A673 (cell line): ENCODE measurements at regions not wholly inside any gene's neighbourhood (a gene's known extent, or its start where the extent isn't known, plus 50 kb on each side); places are given as distances from the start of the nearest gene placed in this dataset.

Experiments used
- BruUV-seq: library from RNA; stranded (reverse); fragments of 400-500 nt; replicated peaks from 2 replicates; lab custom pipeline; 2021; lab: Mats Ljungman, UMichigan
- CTCF ChIA-PET: fragments of 300-600 bp; sonication (Branson Sonifier 250); formaldehyde crosslinking; loops from one replicate; lab custom pipeline; 2022; ENCODE audit warnings: antibody characterized with exemption; lab: Charles Lee
- POLR2A ChIA-PET: fragments of 300-600 bp; sonication (Branson Sonifier 250); formaldehyde crosslinking; loops from one replicate; lab custom pipeline; 2022; ENCODE audit warnings: antibody characterized with exemption; ENCODE audit not compliant: low non-redundant PET; lab: Charles Lee
- DNase-seq: peaks from one replicate; pipeline ENCODE4 v3.0.0-alpha.2; 2015; ENCODE audit warnings: low spot score
- H3K27ac ChIP-seq: fragments of 200-600 bp; sonication (generic); 2 replicates; pipeline ENCODE4 v1.5.1; 2016; ENCODE audit warnings: mixed run types, low read depth, mild to moderate bottlenecking, mixed read lengths, antibody characterized with exemption, low read length; ENCODE audit not compliant: poor library complexity, severe bottlenecking
- H3K27me3 ChIP-seq: fragments of 200-600 bp; sonication (generic); replicated peaks from 2 replicates; pipeline ENCODE4 v1.6.1; 2017; ENCODE audit warnings: mixed run types, low read depth, mild to moderate bottlenecking, mixed read lengths, antibody characterized with exemption, low read length; ENCODE audit not compliant: insufficient read depth, poor library complexity
- H3K36me3 ChIP-seq: fragments of 200-600 bp; sonication (generic); 2 replicates; pipeline ENCODE4 v1.6.1; 2016; ENCODE audit warnings: mixed run types, mild to moderate bottlenecking, mixed read lengths, antibody characterized with exemption, low read length; ENCODE audit not compliant: insufficient read depth, poor library complexity, severe bottlenecking
- H3K4me1 ChIP-seq: fragments of 200-600 bp; sonication (generic); 2 replicates; pipeline ENCODE4 v1.6.1; 2017; ENCODE audit warnings: mixed run types, mild to moderate bottlenecking, mixed read lengths, antibody characterized with exemption, low read length; ENCODE audit not compliant: insufficient read depth, poor library complexity, severe bottlenecking
- H3K4me3 ChIP-seq: fragments of 200-600 bp; sonication (generic); 2 replicates; pipeline ENCODE4 v1.5.1; 2016; ENCODE audit warnings: low read depth, mixed run types, mild to moderate bottlenecking, mixed read lengths, low read length; ENCODE audit not compliant: poor library complexity, severe bottlenecking
- H3K9me3 ChIP-seq: fragments of 200-600 bp; sonication (generic); 2 replicates; pipeline ENCODE4 v1.6.1; 2016; ENCODE audit warnings: mixed run types, low read depth, mild to moderate bottlenecking, mixed read lengths, antibody characterized with exemption, low read length; ENCODE audit not compliant: poor library complexity, severe bottlenecking
- CTCF ChIP-seq: fragments of 300-800, 200-600 bp; sonication (generic); conservative IDR thresholded peaks from 2 replicates; pipeline ENCODE4 v1.5.1; 2017; ENCODE audit warnings: low read depth, mild to moderate bottlenecking, antibody characterized with exemption, low read length, moderate library complexity, mixed read lengths
- EZH2 ChIP-seq: fragments of 200-600 bp; sonication (generic); IDR thresholded peaks from 2 replicates; pipeline ENCODE4 v1.6.1; 2017; ENCODE audit warnings: borderline replicate concordance, low read depth, mild to moderate bottlenecking, mixed read lengths, antibody characterized with exemption, low read length; ENCODE audit not compliant: poor library complexity, severe bottlenecking
- intact Hi-C: fragments of 100-400 bp; cut with micrococcal nuclease; formaldehyde crosslinking; loops from one replicate; pipeline ENCODE4 v1.10.0; 2022; ENCODE audit not compliant: unreplicated experiment

GRCh38 chr14:94864387-94865195, 94.7 kb upstream of the GSC start:
- ChIA-PET CTCF (no interaction called here), POLR2A (no interaction called here)
- TF ChIP-seq EZH2 = no peak
- TF ChIP-seq CTCF = no peak
- peaks cover 8% of the 10 kb centered on the region for H3K4me1 ChIP-seq
- H3K27me3 ChIP-seq = no peaks in the 10 kb centered on the region
- no peak for DNase-seq
- H3K36me3 ChIP-seq = no peaks in the 10 kb centered on the region
- no TSS peak for BruUV-seq
- H3K4me3 ChIP-seq = no peak overlapping the region
- intact Hi-C loops = no loop called here
- H3K27ac ChIP-seq = no peak overlapping the region
- no peaks in the 10 kb centered on the region for H3K9me3 ChIP-seq

- peaks cover 3% of the 10 kb centered on the region for H3K4me1 ChIP-seq
- DNase-seq = no peak
- TF ChIP-seq CTCF = no peak
- no peak for TF ChIP-seq EZH2
- no peak overlapping the region for H3K27ac ChIP-seq
- ChIA-PET POLR2A (no interaction called here), CTCF (no interaction called here)
- H3K9me3 ChIP-seq = no peaks in the 10 kb centered on the region
- H3K36me3 ChIP-seq = no peaks in the 10 kb centered on the region
- no peaks in the 10 kb centered on the region for H3K27me3 ChIP-seq
- BruUV-seq = no TSS peak
- no peak overlapping the region for H3K4me3 ChIP-seq
- intact Hi-C loops = no loop called here
Measured at GRCh38 chr14:94863366-94863765, 93.5 kb upstream of the GSC start.

- ChIA-PET CTCF (no interaction called here), POLR2A (no interaction called here)
- BruUV-seq = no TSS peak
Measured at GRCh38 chr14:94857950-94858349, 88.0 kb upstream of the GSC start.

More at GRCh38 chr14:94857950-94858349, 88.0 kb upstream of the GSC start:
- TF ChIP-seq EZH2 (no peak), CTCF (no peak)
- no peak for DNase-seq
- Histone ChIP-seq H3K9me3 (peaks cover 8% of the 10 kb centered on the region), H3K4me1 (no peaks in the 10 kb centered on the region), H3K36me3 (no peaks in the 10 kb centered on the region), H3K27me3 (no peaks in the 10 kb centered on the region), H3K4me3 (no peak overlapping the region), H3K27ac (no peak overlapping the region)
- intact Hi-C loops = no loop called here
